Activated CD8-positive, alpha-beta memory T cell treated with anti-CD3 and anti-CD28 coated beads, Interleukin-2, amount 50 U/mL, for 4 hours (primary cell): ENCODE measurements at regions not wholly inside any gene's neighbourhood (a gene's known extent, or its start where the extent isn't known, plus 50 kb on each side); places are given as distances from the start of the nearest gene placed in this dataset.

Experiments
- DNase-seq: peaks from one replicate; pipeline ENCODE4 v3.0.0-alpha.2; 2020

DNA sequence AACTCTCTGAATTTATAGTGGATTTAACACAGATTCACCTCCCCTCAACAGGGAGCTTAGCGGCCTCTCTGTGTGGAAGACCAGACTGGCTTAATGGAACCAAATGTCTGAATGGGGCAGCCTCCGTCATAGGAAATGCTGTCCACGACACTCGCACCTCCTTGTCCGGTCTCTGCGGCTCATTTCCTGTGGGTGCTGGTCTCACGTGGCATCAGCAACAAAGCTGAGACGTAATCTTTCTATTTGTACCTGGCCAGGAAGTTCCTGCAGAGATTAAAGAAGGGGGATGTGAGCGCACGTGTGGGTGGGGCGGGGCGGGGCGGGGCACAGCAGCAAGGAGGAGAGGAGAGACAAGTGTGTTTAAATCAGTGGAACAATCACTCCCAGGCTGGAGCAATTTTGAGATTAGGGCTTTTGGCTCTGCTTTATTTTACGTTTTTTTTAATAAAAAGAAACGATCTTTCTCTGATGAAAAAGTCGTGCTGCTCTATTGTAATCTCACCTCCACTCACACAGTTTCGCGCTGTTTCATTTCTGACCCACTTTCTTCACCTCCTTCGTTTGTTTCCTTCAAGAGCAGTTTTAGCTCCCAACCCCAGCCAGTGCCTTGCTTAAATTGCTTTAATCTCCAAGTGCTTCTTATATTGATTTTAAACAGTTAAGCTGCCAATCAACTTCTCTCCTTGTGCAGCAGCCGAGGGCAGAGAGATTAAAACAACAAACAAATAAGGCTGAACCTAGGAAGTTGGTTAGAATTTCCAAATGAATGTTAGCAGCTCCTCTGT, 132.2 kb upstream of the ASTN2 start:
- no peak for DNase-seq

DNA sequence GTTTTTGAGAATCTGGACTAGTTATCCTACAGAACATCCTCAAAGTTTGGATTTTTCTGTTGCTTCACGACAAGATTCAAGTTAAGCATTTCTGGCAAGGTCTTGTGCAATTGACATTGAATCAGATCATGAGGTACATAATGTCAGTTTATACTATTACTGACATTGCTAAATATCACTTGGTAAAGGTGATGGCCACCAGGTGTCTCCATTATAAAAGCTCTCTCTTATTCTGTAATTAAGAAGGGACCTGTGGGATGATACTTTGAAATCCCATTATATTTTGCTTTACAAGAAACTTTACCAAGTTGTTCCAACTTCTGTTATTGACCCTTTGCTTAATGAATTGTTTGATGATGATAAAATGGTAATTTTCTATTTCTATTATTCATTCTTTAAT, 131.0 kb upstream of the ASTN2 start:
- no peak for DNase-seq

DNA sequence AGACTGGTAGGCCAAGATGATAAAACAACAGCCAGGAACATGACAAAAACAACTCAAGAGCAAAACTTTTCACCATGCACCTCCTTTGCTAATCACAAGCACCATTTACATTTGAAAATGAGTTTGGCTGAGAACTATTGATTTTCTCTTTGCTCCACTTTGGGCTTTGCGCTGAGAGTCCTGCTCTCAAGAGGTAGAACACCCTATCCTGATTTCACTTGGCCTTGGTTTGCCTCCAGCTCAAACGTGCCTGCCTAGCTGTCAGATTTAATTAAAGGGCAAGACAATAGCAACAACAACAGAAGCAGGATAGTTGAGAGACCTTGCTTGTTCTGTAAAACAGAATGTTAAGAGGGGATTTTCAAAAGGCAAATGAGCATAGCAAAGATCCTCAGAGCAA, 128.2 kb upstream of the ASTN2 start:
- DNase-seq = no peak

DNA sequence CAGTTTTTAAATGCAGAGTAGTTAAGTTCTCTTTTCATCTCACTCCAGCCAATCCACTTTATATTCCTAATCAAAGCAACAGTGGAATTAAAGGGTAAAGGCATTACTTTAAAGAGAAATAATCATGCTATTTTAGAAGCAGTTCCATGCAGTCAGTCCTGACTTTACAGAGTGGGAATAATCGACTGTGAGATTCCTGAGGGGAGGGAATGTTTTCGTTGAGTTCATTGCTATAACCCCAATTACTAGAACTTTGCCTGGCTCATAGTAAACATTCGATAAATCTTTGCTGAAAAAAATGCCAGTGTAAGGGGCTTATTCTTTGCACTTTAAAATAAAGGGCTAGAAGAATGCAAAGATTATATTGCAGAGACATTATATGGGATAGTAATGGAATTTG, 127.2 kb upstream of the ASTN2 start:
- no peak for DNase-seq

DNA sequence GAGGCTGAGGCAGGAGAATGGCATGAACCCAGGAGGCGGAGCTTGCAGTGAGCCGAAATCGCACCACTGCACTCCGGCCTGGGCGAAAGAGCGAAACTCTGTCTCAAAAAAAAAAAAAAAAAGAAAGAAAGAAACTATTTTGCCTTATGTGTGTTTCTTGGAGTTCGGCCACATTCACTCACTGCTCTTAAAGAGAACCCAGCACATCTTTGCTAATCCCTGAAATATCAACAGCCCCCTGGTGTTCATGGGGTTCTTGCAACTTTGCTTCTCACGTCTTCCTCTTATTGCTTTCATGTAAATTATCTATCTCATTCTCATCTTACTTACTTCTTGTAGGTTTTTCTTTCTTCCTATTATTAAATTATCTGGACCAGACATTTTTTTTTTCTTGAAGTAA, 126.3 kb upstream of the ASTN2 start:
- DNase-seq = no peak

DNA sequence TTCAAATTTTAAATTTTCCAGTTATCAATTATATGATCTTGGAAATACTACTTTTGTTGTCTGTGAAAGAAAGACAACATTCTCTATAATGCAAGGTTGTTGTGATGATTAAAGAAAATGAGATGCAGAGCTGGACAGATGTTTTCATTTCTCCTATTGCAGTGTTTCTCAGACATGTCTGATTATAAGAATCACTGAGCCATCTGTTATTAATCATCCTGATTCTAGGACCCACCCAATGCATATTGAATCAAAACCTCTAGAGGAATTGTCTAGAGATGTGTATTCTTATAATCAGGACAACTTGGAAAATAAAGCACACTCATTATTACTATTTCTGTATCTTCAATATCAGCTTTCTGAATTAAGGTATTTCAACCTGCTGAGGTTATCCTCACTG, 121.1 kb upstream of the ASTN2 start:
- DNase-seq = no peak

DNA sequence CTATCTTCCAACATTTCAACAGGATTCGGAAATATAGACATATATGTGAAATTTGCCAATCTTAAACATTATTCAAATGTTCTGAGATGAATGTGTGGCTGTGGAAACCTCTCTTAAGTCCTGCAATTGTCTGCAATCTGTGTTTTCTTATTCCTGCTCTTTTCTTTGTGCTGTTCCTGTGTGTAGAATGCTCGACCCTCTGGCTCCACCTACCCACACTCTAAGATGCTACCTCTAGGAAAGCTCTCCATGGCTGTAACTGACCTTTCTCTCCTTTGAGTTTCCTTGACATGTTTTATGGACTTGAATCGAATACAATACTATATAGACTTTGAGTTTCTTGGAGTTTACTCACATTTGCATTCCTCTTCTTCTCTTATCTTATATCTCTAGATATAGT, 120.6 kb upstream of the ASTN2 start:
- no peak for DNase-seq

DNA sequence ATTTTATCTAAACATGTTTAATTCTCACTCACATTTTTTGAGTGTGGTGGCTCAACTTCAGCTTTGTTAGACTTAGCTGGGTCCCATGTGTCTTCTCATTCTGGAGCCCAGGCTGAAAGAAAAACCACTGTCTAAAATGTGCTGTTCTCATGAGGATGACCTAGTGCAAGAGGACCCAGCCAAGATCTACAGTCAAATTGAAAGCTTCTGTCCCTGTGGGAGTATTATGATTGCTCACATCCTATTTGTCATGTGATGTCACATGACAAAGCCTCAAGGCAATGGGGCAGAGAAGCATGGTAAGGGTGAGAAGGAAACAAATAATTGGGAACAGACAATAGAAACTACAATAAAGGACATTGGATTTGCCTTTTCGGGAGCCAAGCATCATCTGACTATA, 113.4 kb upstream of the ASTN2 start:
- no peak for DNase-seq

DNA sequence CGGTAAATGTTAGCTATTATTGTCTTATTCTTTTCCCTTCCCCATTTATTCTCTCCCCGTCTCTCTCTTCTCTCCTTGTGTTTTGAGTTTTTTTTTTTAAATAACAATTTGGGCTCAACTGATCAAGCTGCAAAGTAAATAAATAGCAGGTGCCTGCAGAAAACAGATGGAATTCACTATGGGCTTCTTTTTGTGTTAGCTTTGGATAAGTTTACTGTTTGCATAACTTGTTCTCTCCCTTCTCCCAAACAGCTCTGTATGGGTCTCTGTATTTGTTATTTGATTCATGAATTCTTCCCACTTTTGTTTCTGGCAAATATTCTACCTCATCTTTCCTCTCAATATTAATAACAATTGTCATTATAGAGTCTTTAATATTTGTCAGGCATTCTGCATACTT, 111.8 kb upstream of the ASTN2 start:
- DNase-seq = no peak

DNA sequence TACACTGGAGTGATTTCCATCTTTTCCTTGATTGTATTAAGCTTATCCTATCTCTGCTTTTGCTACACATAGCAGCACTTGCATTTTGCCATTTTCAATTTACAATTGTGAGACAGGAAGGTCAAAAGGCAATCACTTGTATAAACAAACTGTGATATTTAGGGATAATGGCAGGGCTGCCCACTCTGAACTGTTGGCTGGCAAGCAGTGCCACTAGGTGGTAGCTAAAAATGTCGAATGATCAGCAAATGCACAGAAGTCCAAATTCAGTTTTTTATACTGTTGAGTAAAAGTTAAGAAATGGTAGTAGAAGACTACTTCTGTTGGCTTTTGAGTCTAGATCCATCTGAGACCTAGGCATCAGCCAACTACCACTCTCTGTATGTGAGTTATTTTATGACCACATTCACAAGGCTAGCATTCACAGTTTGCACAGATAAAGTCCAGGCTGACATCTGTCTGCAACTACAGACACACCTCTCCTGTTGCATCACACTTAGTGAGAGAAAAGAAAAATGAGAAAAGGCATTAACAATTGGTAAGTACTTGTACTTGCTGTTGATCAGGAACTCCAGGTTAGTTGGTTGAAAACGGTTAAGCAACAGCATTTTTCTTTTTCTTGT, 108.8 kb upstream of the ASTN2 start:
- no peak for DNase-seq

DNA sequence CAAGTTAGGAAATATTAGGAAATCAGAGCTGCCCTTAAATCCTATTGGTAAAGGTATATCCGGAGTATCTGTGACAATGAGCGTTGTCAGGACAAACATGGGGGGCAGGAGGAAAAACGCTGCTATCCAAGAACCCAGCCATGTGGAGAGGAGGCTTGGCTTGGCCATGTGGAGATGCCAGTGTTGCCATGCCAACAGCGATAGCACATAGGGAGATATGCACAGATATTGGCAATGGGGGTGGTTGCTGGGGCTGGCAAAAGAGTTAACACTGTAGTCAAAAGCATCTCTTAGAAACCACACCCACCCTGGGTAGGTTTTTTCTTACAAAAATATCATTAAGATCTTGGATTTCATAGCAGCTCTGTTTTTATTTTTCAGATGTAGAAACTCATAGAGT, 106.4 kb upstream of the ASTN2 start:
- DNase-seq = no peak

DNA sequence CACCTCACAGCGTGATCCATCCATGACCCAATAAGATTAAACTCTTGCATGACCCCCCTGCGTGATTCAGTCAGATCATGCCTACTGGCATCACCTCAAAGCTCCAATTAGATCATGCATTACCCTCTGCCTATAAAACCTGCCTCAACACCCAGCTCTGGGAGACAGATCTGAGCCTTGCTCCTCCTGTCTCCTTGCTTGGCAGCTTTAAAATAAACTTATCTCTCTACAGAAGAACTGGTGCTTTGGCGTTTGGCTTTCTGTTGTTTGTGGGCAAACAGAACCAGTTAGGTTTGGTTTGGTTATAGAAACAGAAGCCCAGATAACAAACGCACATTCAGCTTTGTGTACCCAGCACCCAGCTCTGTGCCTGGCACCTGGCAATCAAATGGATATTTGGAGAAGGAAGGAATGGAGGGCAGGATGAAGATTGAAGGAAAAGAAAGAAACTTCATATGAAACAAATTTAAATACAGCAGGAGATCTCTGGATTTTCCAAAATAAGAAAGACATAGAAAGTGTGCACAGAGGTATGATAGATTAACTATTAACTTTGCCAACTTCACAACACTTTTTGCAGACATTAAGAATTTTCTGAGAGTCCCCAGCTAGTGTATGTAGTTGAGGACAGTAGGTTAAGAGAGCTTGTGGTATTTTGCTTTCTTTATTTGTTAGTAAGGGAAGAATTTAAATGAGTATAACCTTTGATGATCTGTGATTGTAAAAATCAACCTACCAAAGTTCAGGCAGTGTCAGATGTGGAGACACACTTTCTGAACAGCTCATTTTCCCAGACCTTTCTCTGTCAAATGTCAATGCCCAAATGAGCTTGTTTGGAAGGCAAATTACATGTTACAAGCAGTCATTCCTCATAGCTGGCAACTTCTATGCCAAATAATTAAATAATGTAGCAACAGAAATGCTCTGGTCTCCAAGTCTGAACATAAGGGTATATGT, 102.1 kb upstream of the ASTN2 start:
- no peak for DNase-seq

DNA sequence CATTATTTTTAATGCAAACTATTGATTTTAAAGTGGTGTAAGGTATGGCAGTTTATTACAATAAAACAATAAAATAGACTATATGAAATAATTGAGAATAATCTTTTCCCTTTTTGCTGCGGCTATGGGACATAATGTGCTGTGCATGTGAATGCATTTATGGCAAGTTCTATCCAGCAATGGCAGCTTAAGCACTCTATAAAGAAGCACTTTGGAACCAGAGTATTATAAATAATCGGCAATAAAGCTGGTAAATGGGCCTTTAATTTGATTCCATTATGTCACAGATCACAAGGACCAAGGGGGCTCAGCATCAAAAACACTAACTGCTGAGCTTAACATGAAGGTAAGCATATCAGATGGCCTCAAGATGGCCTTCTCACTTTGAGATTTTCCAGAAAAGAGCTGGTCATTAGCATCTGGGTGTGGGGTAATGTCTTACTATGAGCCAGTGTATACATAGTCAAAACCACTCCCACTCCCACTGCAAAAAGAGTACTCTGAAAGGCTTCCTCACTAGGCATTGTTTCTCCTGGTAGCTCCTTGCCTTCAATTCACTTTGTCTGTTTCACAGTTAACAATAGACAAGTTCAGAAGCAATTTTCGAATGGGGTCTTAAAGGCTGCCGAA, 97.1 kb upstream of the ASTN2 start:
- DNase-seq = no peak

DNA sequence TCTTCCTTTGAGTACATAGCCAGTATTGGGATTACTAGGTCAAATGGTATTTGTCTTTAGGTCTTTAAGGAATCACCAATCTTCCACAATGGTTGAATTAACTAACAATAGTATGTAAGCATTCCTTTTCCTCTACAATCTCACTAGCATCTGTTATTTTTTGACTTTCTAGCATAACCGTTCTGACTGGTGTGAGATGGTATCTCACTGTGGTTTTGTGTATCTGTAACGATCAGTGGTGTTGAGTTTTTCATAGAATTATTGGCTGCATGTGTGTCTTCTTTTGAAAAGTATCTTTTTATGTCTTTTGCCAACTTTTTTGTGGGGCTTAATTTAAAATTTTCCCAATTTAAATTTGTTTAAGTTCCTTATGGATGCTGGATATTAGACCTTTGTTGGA, 81.5 kb upstream of the ASTN2 start:
- DNase-seq = no peak

DNA sequence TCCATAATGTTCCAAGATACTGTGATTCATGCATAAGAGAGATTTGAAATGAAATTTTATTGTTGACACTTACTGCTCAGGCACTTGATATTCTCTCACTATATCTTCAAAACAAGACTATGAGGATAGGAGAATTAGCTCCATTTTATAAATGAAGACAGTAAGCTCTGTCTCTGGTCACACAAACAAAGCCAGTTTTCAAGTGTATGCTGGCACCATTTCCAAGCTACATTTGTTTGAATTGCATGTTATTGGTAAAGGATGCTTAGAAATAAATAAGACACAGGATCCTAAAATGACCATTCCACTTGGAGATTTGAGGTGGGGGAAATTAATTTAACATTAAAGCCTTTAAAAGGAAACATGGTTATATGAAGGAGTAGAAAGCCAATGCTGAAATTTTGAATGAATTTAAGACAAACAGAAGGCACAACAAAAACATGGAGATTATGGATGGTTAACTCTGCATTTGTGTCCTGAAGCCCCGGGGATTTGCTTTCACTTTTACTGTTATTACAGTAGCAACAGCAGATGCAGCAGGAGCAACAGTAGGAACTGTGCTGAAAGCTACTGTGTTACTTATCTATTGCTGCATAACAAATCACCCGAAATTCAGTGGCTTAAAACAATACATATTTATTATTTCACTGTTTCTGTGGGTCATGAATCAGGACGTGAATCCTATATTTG, 79.7 kb upstream of the ASTN2 start:
- no peak for DNase-seq

DNA sequence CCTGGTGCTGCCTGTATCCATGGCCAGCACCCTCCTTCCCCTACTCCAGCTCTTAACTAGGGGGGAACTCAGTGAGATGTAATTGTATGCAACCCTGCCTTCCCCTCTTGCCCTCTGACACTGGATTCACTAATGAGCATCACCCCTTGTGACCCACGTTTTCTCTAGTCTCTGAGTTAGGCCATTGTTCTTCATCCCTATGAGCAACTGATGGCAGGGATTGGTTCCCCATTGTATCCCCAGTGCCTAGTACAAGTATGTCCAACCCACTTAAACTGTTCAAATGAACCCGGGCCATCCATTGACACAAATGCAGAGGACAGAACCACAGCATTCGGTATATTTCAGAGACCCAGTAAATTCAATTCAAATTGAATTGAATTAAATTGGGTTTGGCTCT, 77.6 kb upstream of the ASTN2 start:
- no peak for DNase-seq

DNA sequence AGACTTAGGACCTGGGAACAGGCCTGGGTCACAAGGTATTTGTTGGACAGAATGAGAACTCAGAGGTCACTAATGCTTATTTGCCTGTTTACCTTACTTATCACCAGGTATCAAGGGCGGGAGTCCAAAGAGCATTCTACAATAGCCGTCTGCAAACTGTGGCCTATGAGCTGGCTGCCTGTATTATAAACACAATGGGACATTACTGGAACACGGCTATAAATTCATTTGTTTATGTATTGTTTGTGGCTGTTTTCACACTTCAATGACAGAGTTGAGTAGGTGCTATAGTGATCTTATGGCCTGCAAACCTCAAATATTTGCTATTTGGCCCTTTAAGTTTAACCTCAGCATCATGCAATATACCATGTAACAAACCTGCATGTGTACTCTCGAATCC, 76.6 kb upstream of the ASTN2 start:
- no peak for DNase-seq

DNA sequence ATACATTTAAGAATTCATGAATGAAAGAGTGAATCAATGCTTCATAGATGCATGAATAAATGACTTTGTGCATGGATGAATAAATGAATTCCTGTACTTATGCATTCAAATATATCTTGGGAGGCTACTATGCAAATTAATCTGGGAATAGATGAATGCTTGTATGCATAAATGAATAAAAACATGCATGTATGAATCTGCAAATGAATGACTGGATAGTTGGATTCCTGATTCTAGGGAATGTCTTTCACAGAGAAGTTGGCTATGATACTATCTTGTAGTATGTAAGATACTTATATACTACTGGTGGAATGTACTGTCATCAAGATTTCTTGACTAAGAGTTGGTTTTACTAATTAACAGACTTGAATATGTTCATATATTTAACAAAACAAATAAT, 75.3 kb upstream of the ASTN2 start:
- no peak for DNase-seq

DNA sequence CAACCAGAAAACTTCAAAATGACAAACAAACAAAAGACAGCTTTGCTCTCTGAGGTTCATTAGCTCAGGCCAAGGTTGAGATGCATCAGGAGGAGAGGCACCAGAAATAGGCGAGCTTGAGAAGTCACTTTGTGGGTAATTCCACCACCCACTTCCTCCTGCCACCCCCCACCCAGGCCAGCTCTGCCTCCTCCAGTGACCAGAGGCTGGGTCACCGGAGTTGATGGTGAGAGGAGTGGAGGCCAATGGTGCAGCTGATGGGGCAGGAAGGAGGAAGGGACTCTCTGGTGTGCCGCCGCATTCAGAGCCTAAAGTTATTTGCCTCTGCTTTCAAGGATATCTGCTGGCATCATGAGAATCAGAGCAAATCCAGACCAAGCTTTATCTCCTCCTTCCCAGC, 73.8 kb upstream of the ASTN2 start:
- DNase-seq = no peak

DNA sequence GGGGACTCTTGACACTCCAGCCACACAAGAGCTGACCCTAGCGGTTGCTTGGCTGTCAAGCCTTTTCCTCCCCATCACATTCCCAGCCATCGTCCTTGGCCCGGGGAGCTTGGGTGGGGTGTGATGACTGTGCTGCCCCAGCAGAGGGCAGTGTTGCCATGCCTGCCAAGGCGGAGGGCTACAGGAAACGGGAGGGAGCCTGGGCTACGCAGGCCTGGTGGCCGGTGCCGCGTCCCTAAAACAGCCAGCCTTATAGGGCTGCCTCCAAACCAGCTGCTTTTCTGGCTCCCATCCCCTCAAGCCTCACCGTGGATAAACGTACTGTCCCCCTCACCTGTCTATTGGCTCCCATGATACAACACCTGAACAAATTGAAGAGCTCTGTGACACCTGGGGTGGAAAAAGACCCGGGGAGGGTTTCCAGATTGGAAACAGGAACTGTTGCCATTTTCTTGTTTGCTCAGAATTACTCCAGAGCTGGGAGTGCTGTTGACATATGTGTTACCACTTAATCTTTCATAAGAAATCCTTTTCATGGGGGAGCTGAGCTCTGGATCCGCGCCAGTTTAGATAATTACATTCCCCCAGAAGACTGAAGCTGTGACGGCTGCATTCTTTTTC, 72.8 kb upstream of the ASTN2 start:
- DNase-seq = no peak

DNA sequence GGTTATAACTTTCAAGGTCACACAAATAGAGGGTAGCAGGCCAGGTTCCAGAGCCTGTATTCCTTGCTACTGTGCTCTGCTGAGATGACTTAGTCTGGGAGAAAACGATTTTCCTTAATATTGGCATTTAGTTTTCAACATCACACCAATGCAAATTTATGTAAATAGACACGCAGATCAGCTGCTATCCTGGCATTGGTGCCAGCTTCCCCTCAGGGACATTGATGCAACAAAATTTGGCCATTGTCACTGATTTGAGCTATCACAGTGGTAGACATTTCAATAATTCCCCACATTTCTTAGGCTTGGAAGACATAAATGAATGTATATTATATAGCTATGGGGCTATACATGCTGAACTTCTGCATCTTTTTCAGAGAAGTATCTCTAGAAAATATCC, 71.6 kb upstream of the ASTN2 start:
- DNase-seq = no peak

DNA sequence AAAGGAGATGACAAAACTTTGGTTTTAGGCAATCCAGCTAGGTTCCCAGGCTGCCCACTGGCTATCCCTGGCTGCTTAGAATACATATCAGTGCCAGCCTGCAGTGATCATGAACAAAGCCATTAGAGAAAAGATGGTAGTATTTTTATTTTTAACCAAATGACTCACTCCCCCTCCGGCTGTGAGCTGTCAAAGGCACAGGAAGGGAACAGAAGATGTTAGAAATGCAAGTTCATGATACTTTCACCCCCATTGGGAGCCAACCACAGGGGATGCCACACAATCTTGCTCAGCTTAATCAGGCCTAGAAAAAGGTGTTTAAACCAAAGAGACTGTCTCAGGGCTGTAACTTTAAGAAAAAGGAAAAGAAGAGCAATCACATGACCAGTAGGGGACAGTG, 70.3 kb upstream of the ASTN2 start:
- no peak for DNase-seq
